ENCODE measurements at regions not wholly inside any gene's neighbourhood (a gene's known extent, or its start where the extent isn't known, plus 50 kb on each side); places are given as distances from the start of the nearest gene placed in this dataset.
"Not testable (repeated sequence)": the region's sequence is repeated elsewhere in the genome, so short reads cannot be mapped to it uniquely, and the experiment has no call there.

DNA sequence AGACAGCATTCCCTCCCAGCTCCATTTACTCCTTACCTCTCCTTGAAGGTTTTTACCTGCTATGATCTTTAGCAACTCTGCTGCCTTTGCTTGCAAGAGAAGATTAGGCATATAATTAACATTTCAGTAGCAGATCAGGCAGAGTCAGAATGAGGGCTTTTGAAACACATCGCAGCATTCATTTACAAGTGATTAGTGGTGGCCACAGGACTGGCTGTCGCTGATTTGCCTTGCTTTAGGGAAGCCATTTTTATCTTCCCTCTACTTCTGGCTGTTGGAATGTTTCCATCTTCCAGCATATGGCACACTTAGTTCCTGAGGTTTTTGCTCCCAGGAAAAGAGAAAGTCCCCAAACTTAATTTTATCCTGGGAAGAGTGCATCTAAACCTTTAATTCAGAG, 124.0 kb downstream of the SPATA31A6 start:
- TF ChIP-seq CTCF (conservative IDR thresholded peaks at IDR 0.05; ENCODE audit: low read length); EZH2phosphoT487 (IDR thresholded peaks at IDR 0.05; ENCODE audit: borderline replicate concordance, low read depth, low read length): not testable (repeated sequence)

Measured in OCI-LY7 (cell line).